IMR-90 (cell line): ENCODE measurements at regions not wholly inside any gene's neighbourhood (a gene's known extent, or its start where the extent isn't known, plus 50 kb on each side); places are given as distances from the start of the nearest gene placed in this dataset.

Experiments
- ATAC-seq: fragments of 200-7000 bp; cut with Tn5 transposase; 2 replicates; pipeline ENCODE4 v1.9.1; 2020; ENCODE audit warnings: low read depth, mild to moderate bottlenecking, moderate library complexity
- BruUV-seq: library from RNA; stranded (reverse); fragments of 400-500 nt; replicated peaks from 2 replicates; lab custom pipeline; 2021; lab: Mats Ljungman, UMichigan
- CTCF ChIA-PET: fragments of 300-600 bp; formaldehyde crosslinking; extraction: SDS; loops from one replicate; lab custom pipeline; 2021; ENCODE audit warnings: antibody characterized with exemption; lab: Yijun Ruan, JAX
- POLR2A ChIA-PET: fragments of 300-600 bp; sonication (Branson Sonifier 250); formaldehyde crosslinking; loops from one replicate; lab custom pipeline; 2022; ENCODE audit warnings: antibody characterized with exemption; ENCODE audit not compliant: unreplicated experiment; lab: Charles Lee
- DNase-seq: peaks from one replicate; pipeline ENCODE4 v3.0.0; 2013
- H2AFZ ChIP-seq: replicated peaks from 2 replicates; pipeline ENCODE3; 2013; ENCODE audit warnings: low read length, mild to moderate bottlenecking; ENCODE audit not compliant: poor library complexity
- H2AK5ac ChIP-seq: 2 replicates; pipeline ENCODE4 v1.6.1; 2013; ENCODE audit warnings: low read depth, low read length, inconsistent platforms
- H2AK9ac ChIP-seq: replicated peaks from 2 replicates; pipeline ENCODE3; 2013; ENCODE audit warnings: mild to moderate bottlenecking, low read depth, low read length, moderate library complexity; ENCODE audit not compliant: poor library complexity
- H2BK120ac ChIP-seq: 2 replicates; pipeline ENCODE4 v1.6.1; 2013; ENCODE audit warnings: low read depth, low read length, inconsistent platforms
- H2BK15ac ChIP-seq: 3 replicates; pipeline ENCODE4 v1.6.1; 2013; ENCODE audit warnings: low read depth, low read length, inconsistent platforms
- H2BK20ac ChIP-seq: 2 replicates; pipeline ENCODE4 v1.6.1; 2013; ENCODE audit warnings: low read depth, mild to moderate bottlenecking, inconsistent platforms, low read length, moderate library complexity
- H2BK5ac ChIP-seq: 2 replicates; pipeline ENCODE4 v1.6.1; 2013; ENCODE audit warnings: mild to moderate bottlenecking, low read depth, low read length, inconsistent platforms; ENCODE audit not compliant: poor library complexity, severe bottlenecking
- H3K14ac ChIP-seq: replicated peaks from 2 replicates; pipeline ENCODE4 v1.6.1; 2013; ENCODE audit warnings: low read depth, low read length, inconsistent platforms
- H3K18ac ChIP-seq: 2 replicates; pipeline ENCODE4 v1.6.1; 2013; ENCODE audit warnings: low read depth, low read length, control low read depth
- H3K23ac ChIP-seq: 2 replicates; pipeline ENCODE4 v1.6.1; 2013; ENCODE audit warnings: low read depth, low read length, inconsistent platforms
- H3K27ac ChIP-seq: 2 replicates; pipeline ENCODE4 v1.5.1; 2013; ENCODE audit warnings: mild to moderate bottlenecking, control low read depth, low read length; ENCODE audit not compliant: insufficient read depth
- H3K27me3 ChIP-seq: 2 replicates; pipeline ENCODE4 v1.6.1; 2013; ENCODE audit warnings: low read length; ENCODE audit not compliant: control insufficient read depth, insufficient read depth
- H3K36me3 ChIP-seq: 2 replicates; pipeline ENCODE4 v1.6.1; 2013; ENCODE audit warnings: low read length, mixed read lengths; ENCODE audit not compliant: control insufficient read depth, insufficient read depth
- H3K4ac ChIP-seq: 2 replicates; pipeline ENCODE4 v1.6.1; 2013; ENCODE audit warnings: low read depth, low read length, inconsistent platforms
- H3K4me1 ChIP-seq: 2 replicates; pipeline ENCODE4 v1.6.1; 2013; ENCODE audit warnings: low read length, mixed read lengths; ENCODE audit not compliant: control insufficient read depth, insufficient read depth
- H3K4me2 ChIP-seq: 2 replicates; pipeline ENCODE4 v1.6.1; 2013; ENCODE audit warnings: low read depth, mild to moderate bottlenecking, control low read depth, low read length, moderate library complexity
- H3K4me3 ChIP-seq: 2 replicates; pipeline ENCODE4 v1.5.1; 2013; ENCODE audit warnings: low read depth, mild to moderate bottlenecking, control low read depth, low read length, moderate library complexity; ENCODE audit not compliant: insufficient read depth
- H3K56ac ChIP-seq: 2 replicates; pipeline ENCODE4 v1.6.1; 2013; ENCODE audit warnings: low read length, inconsistent platforms; ENCODE audit not compliant: insufficient read depth; ENCODE audit errors: extremely low read depth
- H3K79me1 ChIP-seq, 2 experiments: 2 replicates each; pipeline ENCODE4 v1.6.1; 2013; ENCODE audit warnings: low read length in 2 of 2, inconsistent platforms in 1 of 2, low read depth in 1 of 2
- H3K9ac ChIP-seq: 2 replicates; pipeline ENCODE4 v1.6.1; 2013; ENCODE audit warnings: low read depth, low read length, control low read depth
- H3K9me1 ChIP-seq: 2 replicates; pipeline ENCODE4 v1.6.1; 2013; ENCODE audit warnings: low read length, inconsistent platforms; ENCODE audit not compliant: insufficient read depth
- H3K9me3 ChIP-seq: 2 replicates; pipeline ENCODE4 v1.6.1; 2013; ENCODE audit warnings: low read length; ENCODE audit not compliant: control insufficient read depth, insufficient read depth
- H4K20me1 ChIP-seq: 2 replicates; pipeline ENCODE4 v1.6.1; 2013; ENCODE audit warnings: low read length, inconsistent platforms; ENCODE audit not compliant: insufficient read depth
- H4K5ac ChIP-seq: 2 replicates; pipeline ENCODE4 v1.6.1; 2013; ENCODE audit warnings: mild to moderate bottlenecking, low read depth, low read length, control low read depth
- H4K8ac ChIP-seq, 2 experiments: 2 replicates each; pipeline ENCODE4 v1.6.1; 2013; ENCODE audit warnings: low read depth in 2 of 2, low read length in 2 of 2, control low read depth in 1 of 2, inconsistent platforms in 1 of 2
- H4K91ac ChIP-seq: 2 replicates; pipeline ENCODE4 v1.6.1; 2013; ENCODE audit warnings: low read depth, low read length, inconsistent platforms; ENCODE audit not compliant: insufficient read depth
- BHLHE40 ChIP-seq: fragments of 150-350 bp; IDR thresholded peaks from 2 replicates; pipeline ENCODE4 v1.6.1; 2016; ENCODE audit warnings: mild to moderate bottlenecking, low read depth, low read length
- CEBPB ChIP-seq: IDR thresholded peaks from 2 replicates; pipeline ENCODE4 v1.6.1; 2012; ENCODE audit warnings: low read depth, low read length, improper control_type of control experiment
- CHD1 ChIP-seq: IDR thresholded peaks from 2 replicates; pipeline ENCODE4 v1.6.1; 2012; ENCODE audit warnings: low read depth, low read length, improper control_type of control experiment
- FOS ChIP-seq: fragments of 150-350 bp; IDR thresholded peaks from 2 replicates; pipeline ENCODE4 v1.6.1; 2016; ENCODE audit warnings: low read depth, low read length
- MAFK ChIP-seq: IDR thresholded peaks from 2 replicates; pipeline ENCODE4 v1.6.1; 2012; ENCODE audit warnings: low read depth, low read length, improper control_type of control experiment
- MAZ ChIP-seq: IDR thresholded peaks from 2 replicates; pipeline ENCODE4 v1.6.1; 2012; ENCODE audit warnings: low read depth, mild to moderate bottlenecking, low read length, improper control_type of control experiment, moderate library complexity, borderline replicate concordance
- RAD21 ChIP-seq: IDR thresholded peaks from 2 replicates; pipeline ENCODE4 v1.6.1; 2012; ENCODE audit warnings: low read length, improper control_type of control experiment
- RCOR1 ChIP-seq: IDR thresholded peaks from 2 replicates; pipeline ENCODE4 v1.6.1; 2012; ENCODE audit warnings: mild to moderate bottlenecking, low read length, improper control_type of control experiment; ENCODE audit not compliant: insufficient replicate concordance
- RFX5 ChIP-seq: IDR thresholded peaks from 2 replicates; pipeline ENCODE4 v1.8.0; 2012; ENCODE audit warnings: low read depth, mild to moderate bottlenecking, low read length, moderate library complexity
- WGBS, 2 experiments: methylation state at CpG; one replicate each; pipeline versions ENCODE4 v1.1.5 to v1.1.7; 2013; ENCODE audit warnings: missing lambda C conversion rate in 2 of 2; ENCODE audit not compliant: insufficient read length in 1 of 2; ENCODE audit errors: extremely low coverage in 2 of 2; 5-methylcytosine and 5-hydroxymethylcytosine counted together
- dilution Hi-C: fragments of 300-500 bp; cut with HindIII; formaldehyde crosslinking; loops from one replicate; pipeline ENCODE4 v1.14.3; 2018; ENCODE audit warnings: low sequenced_read_pairs; ENCODE audit not compliant: unreplicated experiment
- in situ Hi-C: fragments of 300-500 bp; cut with MboI; formaldehyde crosslinking; loops from 3 replicates; pipeline ENCODE4 v1.14.3; 2019; ENCODE audit warnings: low sequenced_read_pairs, inconsistent platforms, mixed read lengths
- intact Hi-C: fragments of 100-400 bp; cut with micrococcal nuclease; formaldehyde crosslinking; loops from 2 replicates; pipeline ENCODE4 v1.10.0; 2022
- TF ChIP-seq, protein P1 (sequence below): fragments of 150-350 bp; IDR thresholded peaks from 2 replicates; pipeline ENCODE4 v1.6.1; 2017; ENCODE audit warnings: mild to moderate bottlenecking, antibody characterized with exemption, low read length, low read depth
- TF ChIP-seq, protein P2 (sequence below): fragments of 150-350 bp; IDR thresholded peaks from 2 replicates; pipeline ENCODE4 v1.6.1; 2016; ENCODE audit warnings: low read depth, mild to moderate bottlenecking, low read length, moderate library complexity, borderline replicate concordance

DNA sequence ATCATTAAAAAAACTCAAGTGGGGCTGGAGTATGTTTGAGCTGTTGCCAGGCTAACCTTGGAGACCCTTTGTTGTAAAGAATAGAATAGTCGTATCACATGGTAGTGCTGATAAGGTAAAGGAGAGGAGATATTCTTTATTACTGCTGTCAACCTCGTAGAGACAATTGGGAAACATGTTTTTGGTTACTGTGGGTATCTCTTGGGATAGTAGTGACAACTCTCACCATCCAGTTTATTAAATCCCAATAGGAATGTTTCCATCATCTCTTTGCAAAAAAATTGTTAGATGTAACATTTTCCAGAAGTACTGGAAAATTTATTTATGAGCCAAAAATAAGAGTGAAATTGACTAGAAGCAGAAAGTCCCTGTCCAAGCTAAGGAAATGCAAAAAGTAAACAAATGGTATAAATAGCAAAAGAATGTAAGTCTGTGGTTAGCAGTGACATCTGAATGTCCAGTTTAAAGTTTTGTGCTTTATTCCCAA is 829.3 kb upstream of the CITED2 start:
- intact Hi-C loops (loop anchor here (10.0 kb wide), 1 partner anchor 829 kb away; the partner anchor contains the start of gene CITED2), in situ Hi-C loops (no loop called here), dilution Hi-C loops (no loop called here)
- Histone ChIP-seq H3K9me1 (no peaks in the 10 kb centered on the region), H3K27ac (peak overlapping the region; percentile 55; the same call in 1 of the 2 replicates), H2BK120ac (peak overlapping the region; percentile 97), H3K4ac (peak overlapping the region; percentile 42; the same call in 1 of the 2 replicates), H4K8ac (peak overlapping the region; percentile 46 to 90; a peak in 3 of 4 replicates), H2AK5ac (no peak overlapping the region; the same call in 1 of the 2 replicates), H3K18ac (peak overlapping the region; percentile 97), H3K4me3 (no peak overlapping the region), H3K36me3 (no peaks in the 10 kb centered on the region), H3K56ac (peak overlapping the region; percentile 74; the same call in 1 of the 2 replicates), H3K9me3 (peaks cover 2% of the 10 kb centered on the region), H3K14ac (peak overlapping the region; percentile 92), H3K27me3 (no peaks in the 10 kb centered on the region), H2BK20ac (peak overlapping the region; percentile 98), H3K4me1 (peaks cover 2% of the 10 kb centered on the region; the same call in 1 of the 2 replicates), H3K79me1 (no peaks in the 10 kb centered on the region), H2BK15ac (peak overlapping the region; percentile 29; the same call in 2 of the 3 replicates), H4K20me1 (no peaks in the 10 kb centered on the region), H4K5ac (peak overlapping the region; percentile 81; the same call in 1 of the 2 replicates), H3K23ac (peak overlapping the region; percentile 60; the same call in 1 of the 2 replicates), H3K4me2 (peak overlapping the region; percentile 72; the same call in 1 of the 2 replicates), H2AFZ (no peak overlapping the region), H4K91ac (peak overlapping the region; percentile 88; the same call in 1 of the 2 replicates), H2BK5ac (peak overlapping the region; percentile 87), H3K9ac (no peak overlapping the region), H2AK9ac (no peak overlapping the region)
- ChIA-PET POLR2A (no interaction called here), CTCF (interaction anchor here (0.5 kb wide), 1 partner anchor 172 kb away, joined by 3 read pairs; no protein-coding TSS in a partner anchor)
- TF ChIP-seq RAD21 (no peak), BHLHE40 (no peak), RCOR1 (no peak), CEBPB (no peak), RFX5 (no peak), MAZ (no peak), CHD1 (no peak), MAFK (no peak), FOS (no peak)
- TF ChIP-seq, protein P1, sequence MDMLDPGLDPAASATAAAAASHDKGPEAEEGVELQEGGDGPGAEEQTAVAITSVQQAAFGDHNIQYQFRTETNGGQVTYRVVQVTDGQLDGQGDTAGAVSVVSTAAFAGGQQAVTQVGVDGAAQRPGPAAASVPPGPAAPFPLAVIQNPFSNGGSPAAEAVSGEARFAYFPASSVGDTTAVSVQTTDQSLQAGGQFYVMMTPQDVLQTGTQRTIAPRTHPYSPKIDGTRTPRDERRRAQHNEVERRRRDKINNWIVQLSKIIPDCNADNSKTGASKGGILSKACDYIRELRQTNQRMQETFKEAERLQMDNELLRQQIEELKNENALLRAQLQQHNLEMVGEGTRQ = no peak
- TF ChIP-seq, protein P2, sequence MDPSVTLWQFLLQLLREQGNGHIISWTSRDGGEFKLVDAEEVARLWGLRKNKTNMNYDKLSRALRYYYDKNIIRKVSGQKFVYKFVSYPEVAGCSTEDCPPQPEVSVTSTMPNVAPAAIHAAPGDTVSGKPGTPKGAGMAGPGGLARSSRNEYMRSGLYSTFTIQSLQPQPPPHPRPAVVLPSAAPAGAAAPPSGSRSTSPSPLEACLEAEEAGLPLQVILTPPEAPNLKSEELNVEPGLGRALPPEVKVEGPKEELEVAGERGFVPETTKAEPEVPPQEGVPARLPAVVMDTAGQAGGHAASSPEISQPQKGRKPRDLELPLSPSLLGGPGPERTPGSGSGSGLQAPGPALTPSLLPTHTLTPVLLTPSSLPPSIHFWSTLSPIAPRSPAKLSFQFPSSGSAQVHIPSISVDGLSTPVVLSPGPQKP = no peak
- BruUV-seq = no TSS peak
- ATAC-seq (peak; percentile 80), DNase-seq (peak; percentile 79)
- no CpG with 5 or more reads among the region's 2 CpGs for WGBS, 2 experiments
